ENCODE measurements at regions not wholly inside any gene's neighbourhood (a gene's known extent, or its start where the extent isn't known, plus 50 kb on each side); places are given as distances from the start of the nearest gene placed in this dataset.
A peak's percentile ranks its signal among the peaks of the same experiment; 100 is the strongest.
"Not testable (repeated sequence)": the region's sequence is repeated elsewhere in the genome, so short reads cannot be mapped to it uniquely, and the experiment has no call there.

DNA sequence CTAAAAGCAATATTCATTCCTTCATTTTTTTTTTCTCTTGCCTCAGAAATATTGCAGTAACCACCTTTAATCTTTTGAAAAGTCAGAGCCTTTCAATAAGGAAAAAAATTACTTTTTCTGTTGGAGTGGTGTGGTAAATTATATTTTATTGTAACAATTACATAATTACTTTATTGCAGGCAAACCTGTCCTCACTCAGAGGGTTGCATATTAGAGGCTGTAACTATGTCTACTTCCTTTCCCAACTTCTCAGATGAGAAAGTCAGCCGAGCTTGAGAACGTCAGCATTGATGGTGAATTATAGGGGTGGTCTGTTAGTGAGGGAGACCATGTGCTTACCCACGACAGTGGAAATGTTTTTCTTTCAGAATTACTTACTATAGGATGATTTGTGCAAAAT, 611.8 kb downstream of the KIF4B start:
- DNase-seq = no peak

DNA sequence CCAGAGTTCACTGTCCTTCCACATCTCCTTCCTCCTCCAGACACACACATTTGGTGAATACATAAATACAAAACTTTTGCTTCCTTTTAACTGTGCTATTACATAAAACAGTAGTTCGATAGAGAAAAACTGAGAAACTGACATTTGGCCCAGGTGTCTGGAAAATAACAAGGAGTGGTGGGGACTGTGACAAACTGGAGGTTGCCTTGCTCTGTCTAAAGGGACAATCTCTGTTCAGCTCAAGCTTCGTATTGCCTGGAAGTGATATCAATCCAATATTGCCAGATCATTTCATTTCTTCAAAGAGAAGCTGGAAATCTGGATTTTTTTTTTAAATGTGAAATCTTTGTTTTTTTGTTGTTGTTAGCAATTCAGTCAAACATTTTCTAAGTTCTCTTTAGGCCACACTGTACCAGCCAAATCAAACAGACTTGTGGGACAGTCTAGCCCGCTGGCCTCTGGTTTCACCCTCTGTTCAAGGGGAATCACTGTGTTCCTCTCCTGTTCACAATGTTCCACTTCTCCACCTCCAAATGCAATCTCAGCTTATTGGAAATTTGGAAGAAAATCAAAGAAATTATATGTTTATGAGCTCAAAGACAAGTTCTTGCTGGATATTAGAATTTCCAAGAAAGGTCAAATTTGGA, 612.5 kb downstream of the KIF4B start:
- DNase-seq = no peak

DNA sequence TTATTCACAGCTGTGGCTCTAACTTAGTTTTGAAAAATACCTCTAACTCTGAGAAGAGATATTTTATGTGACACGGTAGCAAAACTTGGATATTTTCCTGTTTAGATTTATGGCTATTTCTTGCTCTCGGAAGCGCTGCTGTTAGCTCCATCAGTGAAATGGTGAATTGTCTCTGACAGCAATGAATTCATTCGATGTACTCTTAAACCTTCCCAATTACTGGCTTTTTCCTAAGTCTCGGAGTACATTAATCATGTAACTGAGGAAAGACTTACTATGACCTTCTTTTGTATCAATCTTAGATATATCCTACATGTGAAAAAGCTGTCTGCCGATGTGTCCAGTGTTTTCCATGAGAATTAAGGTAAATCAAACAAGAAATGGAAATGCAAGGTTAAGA, 613.0 kb downstream of the KIF4B start:
- no peak for DNase-seq

DNA sequence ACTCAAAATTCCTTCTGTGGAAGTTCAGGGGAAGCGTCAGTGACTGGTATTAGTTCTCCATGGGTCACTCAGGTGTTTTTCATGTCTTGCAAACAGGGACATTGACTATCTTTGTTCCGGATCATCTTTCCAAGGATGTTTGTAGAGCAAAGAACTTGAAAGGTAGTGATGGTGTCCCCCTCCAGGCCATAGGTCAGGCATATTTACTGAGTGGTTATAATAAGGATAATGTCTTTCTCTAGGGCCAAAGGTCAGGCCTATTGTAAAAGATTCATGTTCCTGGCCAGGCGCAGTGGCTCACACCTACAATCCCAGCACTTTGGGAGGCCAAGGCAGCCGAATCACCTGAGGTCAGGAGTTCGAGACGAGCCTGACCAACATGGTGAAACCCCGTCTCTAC, 614.8 kb downstream of the KIF4B start:
- no peak for DNase-seq

DNA sequence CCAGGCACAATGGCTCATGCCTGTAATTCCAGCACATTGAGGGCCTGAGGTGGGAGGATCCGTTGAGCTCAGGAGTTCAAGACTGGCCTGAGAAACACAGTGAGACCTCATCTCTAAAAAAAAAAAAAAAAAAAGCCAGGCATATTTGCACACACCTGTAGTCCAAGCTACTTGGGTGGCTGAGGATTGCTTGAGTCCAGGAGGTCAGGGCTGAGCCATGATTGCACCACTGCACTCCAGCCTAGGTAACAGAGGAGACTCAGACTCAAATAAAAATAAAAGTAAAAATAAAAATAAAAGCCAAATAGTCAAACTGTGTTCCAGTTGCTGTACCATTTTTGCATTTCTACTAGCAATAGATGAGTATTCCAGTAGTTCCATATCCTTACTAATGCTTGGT, 616.0 kb downstream of the KIF4B start:
- DNase-seq = no peak

DNA sequence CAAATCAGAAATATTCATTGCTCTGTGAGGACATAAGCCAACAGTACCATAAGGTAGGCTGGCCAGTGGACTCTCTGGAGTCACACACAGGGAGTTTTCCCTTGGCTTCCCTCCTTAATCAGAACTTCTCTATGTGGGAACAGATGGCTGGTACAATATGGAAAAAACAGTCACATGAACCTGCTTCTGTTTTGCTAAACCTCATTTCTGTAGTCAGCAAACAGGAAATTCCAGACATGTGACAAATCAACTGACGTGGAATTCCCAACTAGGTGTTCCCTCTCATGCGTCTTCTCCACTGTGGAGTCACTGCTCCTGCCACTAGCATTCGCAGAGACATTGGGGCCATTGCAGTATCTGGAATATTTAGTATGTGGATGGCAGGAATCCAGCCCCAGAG, 617.6 kb downstream of the KIF4B start:
- DNase-seq = no peak

DNA sequence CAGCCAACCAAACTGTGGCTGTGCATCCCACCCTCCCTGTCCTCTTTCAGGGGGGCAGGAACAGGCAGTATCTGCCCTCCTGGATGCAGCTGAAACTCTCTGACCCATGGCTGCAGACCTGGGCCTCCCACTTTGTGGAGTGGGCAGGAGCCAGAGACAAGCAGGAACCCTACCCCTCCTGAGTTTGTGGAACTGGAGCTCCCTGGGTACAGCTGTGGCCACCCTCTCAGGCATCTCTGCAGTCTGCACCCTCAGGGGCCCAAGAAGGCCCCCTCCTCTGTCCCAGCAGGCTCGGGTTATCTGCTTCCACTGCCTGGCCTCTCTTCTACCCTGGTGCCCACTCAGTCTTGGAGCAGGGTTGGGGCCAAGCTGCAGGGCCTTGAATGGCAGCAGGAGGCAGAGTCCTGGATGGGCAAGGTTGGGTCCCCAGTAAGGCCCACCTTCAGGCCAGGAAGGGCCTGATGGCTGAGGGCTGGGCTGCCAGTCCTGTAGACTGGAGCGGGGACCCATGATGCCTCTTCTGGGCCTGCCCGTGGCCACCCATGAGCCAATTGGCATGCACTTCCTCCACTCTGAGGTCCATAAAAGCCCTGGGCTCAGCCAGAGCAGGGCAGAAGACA, 619.9 kb downstream of the KIF4B start:
- DNase-seq = no peak

DNA sequence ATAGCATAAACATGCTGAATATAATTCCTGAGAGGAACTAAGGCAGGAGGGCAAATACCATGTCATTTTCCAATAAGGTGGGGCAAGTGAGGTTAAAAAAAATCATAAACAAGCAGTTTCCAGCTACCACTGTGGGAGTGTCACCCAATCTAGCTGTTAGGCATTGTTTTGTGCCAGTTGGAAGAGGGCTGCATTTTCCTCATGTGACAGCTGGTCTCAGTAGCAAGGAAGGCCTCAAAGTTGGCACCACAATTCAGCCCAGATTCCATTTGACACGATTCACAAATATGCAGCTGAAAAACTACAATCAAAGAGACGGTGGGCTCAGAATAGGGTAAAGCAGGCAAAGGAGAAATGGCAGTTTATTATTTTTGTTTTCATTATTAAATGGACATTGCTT, 636.1 kb downstream of the KIF4B start:
- DNase-seq = no peak

DNA sequence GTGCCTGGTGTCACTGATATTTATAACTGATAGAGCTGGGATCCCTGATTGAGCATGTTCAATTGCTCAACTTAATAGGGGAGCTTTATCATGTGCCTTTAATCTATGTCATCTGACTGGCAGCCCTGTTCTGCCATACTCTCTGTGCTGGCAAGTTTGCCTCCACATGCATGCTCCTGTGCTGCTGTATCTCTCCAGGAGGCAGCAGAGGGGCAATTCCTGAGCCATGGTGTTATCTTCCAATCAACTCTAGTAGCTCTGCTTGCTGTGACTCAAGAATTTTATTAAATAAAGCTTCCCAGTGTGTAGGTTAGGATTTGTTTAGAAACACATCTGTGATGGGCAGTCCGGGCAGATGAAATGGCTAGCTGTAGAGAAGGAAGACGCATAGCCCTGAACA, 642.0 kb downstream of the KIF4B start:
- no peak for DNase-seq

DNA sequence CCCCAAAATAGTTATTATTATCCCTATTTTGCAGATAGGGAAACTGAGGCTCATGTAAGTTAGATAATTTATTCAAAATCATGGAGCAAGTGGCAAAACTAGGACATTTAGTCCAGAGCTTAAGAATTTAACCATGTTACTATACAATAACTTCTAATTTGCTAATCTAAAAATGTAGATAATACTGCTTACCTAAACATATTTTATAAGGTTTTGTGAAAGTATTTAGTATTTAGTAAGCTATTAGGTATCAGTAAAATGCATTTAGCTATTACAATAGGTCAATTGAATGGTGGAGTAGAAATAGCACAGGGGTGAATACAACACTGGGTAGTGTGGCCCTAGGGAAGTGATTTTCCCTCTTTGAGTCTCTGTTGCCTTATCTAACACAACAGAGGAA, 648.3 kb downstream of the KIF4B start:
- no peak for DNase-seq

DNA sequence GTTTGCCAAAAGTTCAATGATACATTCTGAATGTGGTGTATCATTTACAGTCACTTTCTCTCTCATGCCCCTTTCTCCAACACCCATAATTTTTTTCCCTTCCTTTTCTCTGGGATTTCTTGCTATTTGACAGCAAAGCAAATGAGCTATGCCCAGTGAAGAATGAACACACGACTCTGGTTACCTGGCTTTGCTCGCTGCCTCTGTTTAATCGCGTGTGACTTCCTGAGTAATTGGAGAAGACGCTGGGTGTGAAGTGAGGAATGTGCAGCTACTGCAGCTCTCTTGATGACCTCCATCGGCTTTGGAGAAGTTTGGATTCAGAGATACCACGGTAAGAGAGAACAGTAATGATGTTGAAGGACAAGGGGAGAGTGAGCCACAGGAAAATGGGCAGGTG, 651.8 kb downstream of the KIF4B start:
- no peak for DNase-seq

DNA sequence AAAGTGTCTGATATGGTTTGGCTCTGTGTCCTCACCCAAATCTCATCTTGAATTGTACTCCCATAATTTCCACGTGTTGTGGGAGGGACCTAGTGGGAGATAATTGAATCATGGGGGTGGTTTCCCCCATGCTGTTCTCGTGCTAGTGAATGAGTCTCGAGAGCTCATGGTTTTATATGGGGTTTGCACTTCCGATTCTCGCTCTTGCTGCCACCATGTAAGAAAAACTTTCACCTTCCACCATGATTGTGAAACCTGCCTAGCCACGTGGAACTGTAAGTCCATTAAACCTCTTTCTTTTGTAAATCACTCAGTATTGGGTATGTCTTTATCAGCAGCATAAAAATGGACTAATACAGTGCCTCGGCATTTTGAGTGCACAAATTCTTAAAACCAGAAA, 655.0 kb upstream of the SGCD start:
- DNase-seq = not testable (repeated sequence)

DNA sequence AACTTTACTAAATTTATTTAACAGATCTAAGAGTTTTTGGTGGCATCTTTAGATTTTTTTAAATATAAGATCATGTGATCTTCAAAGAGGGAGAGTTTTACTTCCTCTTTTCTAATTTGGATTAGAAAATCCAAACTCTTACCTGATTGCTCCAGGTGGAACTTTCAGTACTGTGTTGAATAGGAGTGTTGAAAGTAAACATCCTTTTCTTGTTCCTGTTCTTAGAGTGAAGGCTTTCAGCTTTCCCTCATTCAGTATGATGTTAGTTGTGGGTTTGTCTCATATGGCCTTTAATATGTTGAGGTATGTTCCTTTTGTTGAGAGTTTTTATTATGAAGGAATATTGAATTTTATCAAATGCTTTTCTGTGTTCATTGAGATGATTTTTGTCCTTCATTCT, 650.0 kb upstream of the SGCD start:
- no peak for DNase-seq

DNA sequence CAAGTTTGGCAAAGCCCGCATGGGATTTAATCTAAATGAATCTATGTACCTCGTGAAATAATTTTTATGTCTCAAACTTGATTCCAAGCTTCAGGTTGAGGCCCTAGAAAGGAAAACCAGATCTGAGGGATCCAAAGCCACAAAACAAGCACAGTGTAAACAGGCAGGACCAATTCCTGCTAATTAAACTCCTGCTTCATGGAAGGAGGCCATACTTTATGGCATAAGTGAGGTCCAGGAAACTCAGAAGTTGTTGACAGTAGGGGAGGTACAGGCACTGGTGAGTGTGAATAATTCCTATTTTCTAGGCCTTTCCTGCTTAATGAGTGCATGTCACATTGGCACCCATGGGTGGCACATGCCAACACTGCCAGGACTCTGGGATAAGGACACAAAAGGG, 648.6 kb upstream of the SGCD start:
- DNase-seq = no peak

DNA sequence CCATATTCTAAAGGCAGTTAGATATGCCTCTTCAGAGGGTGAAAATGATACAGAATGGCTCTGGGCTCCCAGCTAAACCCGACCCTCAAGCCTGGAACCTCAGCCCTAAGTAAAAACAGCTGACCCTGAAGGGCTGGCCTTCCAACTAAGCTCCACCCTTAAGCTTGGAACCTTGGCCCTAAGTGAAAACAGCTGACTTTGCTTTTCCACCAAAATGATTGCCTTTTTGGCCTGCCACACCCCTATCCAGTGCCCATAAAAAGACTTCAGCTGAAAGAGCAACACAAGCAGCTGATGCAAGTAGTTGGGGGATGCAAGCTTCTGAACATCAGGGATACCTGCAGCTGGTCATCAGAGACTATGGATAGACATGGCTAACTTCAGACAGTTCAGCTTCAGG, 647.4 kb upstream of the SGCD start:
- no peak for DNase-seq

DNA sequence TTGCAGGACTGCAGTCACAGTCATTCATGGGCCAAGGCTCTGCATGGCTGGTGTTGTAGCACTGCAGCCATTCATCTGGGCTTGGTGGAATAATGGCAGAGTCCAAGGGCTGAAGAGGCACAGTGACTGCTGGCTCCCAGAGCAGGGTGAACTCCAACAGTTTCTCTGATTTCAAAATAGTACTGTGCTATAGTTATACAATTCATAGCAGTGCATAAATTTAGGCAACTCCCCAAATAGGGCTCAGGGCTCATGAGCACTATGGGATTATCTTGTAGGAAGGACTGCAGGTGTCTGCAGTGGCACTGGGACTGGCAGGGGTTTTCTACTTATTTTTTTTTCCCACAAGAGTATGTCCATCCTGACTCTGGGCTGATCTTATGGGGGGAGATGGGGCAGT, 642.5 kb upstream of the SGCD start:
- no peak for DNase-seq

DNA sequence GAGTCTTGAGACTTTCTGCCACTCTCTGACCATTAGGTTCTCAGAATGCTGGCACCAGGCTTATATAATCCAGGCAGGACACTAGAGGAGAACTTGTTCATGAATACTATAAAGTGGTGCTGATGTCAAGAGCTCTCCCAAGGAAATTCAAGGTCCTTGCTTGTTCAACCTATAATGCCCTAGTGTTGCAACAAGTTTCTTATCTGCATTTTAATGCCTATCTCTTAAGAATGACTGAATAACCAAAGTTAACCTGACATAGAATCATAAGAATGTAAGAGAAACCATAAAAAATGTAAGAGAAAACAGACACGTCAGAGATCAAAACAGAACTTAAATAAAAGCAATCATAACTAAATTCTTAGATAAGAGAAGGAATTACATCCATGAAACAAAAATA, 640.8 kb upstream of the SGCD start:
- no peak for DNase-seq

DNA sequence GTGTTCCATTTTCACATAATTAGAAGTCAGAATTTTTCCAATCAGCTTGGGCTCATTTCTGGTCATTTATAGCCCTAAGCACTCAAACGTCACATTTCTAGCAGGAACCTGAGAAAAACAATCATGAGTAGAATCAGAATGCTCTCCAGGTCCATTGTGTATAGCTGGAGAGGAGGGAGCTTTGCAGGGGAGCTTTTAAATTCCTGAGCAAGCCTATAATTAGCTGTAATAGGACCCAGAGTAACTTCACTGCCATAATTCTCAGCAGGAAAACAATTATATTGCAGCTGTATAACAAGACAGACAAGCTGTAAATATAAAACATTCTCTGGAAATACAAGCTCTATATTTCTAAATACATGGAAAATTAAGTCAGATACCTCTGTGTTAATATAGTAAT, 637.6 kb upstream of the SGCD start:
- DNase-seq = no peak

DNA sequence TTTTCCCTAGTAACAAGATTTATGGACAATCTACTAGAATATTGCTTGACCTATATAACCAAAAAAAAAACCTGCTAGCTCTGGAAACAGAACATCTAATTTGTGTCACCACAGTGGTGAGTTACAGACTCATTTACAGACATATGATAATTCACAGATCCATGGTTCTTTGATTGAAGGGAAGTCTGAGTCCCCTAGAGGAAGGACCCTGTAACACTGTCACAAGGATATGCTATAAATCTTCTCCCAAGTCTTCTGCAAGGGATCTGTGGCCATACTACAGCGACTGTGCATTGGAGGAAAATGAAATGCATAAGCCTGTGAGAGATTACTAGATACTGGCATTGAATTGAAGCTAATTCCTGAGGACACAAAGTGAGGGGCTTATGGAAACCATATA, 630.6 kb upstream of the SGCD start:
- DNase-seq = no peak

DNA sequence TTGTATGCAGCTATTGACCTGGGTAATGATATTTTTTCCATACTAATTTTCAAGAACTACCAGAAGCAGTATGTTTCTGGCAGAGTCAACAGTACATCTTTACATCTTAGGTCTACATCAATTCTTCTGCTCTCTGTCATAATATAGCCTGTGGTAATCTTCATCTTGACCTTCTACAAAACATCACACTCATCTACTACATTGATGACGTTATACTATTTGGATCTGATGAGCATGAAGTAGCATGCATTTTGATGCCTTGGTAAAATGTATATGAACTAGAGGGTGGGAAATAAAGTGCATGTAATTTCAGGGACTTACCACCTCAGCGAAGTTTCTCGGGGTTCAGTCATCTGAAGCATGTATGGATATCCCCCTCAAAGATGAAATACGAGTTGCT, 629.7 kb upstream of the SGCD start:
- DNase-seq = no peak

DNA sequence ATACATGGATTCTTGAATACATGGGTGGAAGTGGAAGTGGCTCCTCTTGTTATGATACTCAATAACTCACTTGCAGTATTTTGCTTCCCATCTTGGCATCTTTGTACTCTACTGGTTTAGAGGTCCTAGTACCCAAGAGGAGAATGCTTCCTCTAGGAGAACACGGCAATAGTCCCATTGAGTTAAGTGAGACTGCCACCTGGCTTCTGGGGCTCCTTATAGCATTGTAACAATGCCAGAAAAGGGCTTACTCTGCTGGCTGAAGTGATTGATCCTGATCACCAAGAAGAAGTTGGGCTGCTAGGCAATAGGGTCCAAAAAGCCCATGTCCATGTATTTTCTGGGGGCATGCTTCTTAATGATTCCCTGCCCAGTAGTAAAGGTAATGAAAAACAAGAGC, 627.6 kb upstream of the SGCD start:
- no peak for DNase-seq

DNA sequence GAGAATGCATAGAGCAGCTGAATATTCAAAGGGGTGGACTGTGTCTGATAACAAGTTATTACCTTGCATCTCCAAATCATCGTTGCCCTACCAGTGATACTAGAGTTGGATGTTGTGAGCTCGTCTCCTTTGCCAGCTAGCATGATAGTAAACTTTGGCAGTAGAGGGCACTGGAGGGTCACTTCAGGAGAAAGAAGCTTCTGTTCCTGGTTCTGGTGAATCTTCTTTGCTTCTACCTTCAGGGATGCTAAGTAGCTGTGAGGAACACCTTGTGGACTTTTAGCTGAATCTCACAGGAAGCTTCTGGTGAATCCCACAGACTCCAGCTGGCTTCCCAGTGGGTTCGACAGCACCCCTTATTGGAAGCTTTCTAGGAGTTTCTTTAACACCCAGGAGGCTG, 626.6 kb upstream of the SGCD start:
- DNase-seq = no peak

DNA sequence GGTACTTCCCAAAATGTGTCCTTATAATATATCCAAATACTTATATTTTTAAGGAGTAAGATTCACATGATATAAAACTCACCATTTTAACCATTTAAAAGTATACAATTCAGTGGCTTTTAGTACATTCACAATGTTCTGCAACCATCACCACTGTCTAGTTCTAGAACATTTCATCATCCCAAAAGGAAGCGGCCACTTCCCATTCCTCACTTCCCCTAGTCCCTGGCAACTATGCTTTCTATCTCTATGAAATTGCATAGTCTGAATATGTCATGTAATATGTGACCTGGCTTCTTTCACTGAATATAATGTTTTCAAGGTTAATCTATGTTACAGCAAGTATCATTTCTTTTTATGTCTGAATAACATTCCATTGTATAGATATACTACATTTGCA, 615.1 kb upstream of the SGCD start:
- DNase-seq = peak in 1 of 2 donors; percentile 7

DNA sequence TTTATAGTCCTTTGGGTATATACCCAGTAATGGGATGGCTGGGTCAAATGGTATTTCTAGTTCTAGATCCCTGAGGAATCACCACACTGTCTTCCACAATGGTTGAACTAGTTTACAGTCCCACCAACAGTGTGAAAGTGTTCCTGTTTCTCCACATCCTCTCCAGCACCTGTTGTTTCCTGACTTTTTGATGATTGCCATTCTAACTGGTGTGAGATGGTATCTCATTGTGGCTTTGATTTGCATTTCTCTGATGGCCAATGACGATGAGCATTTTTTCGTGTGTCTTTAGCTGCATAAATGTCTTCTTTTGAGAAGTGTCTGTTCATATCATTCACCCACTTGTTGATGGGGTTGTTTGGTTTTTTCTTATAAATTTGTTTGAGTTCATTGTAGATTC, 612.5 kb upstream of the SGCD start:
- not testable (repeated sequence) for DNase-seq

DNA sequence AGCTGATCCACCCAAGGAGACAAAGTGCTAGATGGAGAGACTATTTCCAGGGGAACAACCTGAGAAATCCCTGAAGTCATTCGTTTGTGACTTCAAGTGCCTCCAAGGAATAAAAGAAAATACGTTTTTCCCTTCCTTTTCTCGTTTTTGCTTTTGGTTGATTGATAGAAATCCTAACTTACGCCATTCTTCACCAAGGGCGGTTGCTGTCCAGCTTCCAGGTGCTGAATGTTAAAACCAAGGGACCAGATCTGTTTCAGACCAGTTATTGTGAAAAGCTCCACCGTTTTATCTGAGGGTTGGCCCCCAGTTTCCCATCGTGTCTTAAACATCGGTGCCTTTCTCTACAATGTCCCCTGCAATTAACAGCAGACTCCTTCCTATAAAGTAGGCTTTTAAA, 600.7 kb upstream of the SGCD start:
- no peak for DNase-seq

All from inflammatory macrophage treated with lipopolysaccharide for 1 hour (primary cell).